Uterus (tissue), 2 donors: ENCODE measurements at regions not wholly inside any gene's neighbourhood (a gene's known extent, or its start where the extent isn't known, plus 50 kb on each side); places are given as distances from the start of the nearest gene placed in this dataset.

ENCODE experiments used
- CTCF ChIP-seq, 4 experiments: fragments of 200-600 bp in 2 of 4; fragments of 450-650 bp in 2 of 4; sonication (generic) in 2 of 4; IDR thresholded peaks; one replicate each; pipeline ENCODE4 v1.5.1; 2016 to 2019; ENCODE audit warnings: antibody characterized with exemption in 4 of 4, mild to moderate bottlenecking in 2 of 4, moderate library complexity in 1 of 4
- POLR2A ChIP-seq, 2 donors: fragments of 450-650 bp; IDR thresholded peaks; one replicate each; pipeline ENCODE4 v1.6.1; 2016; ENCODE audit warnings: antibody characterized with exemption in 2 of 2, mild to moderate bottlenecking in 1 of 2, moderate library complexity in 1 of 2

- TF ChIP-seq CTCF (IDR thresholded peaks at IDR 0.05) (no peak), POLR2A (IDR thresholded peaks at IDR 0.05) (no peak)
Measured at GRCh38 chr6:140068801-140069200, 694.4 kb upstream of the CITED2 start.
